Effector memory CD8-positive, alpha-beta T cell (primary cell): ENCODE measurements at regions not wholly inside any gene's neighbourhood (a gene's known extent, or its start where the extent isn't known, plus 50 kb on each side); places are given as distances from the start of the nearest gene placed in this dataset.

Experiments used
- ATAC-seq: fragments of 150-1000 bp; cut with Tn5 transposase; replicated peaks from 2 replicates; pipeline ENCODE4 v1.10.0; 2021; ENCODE audit warnings: mild to moderate bottlenecking, moderate library complexity
- DNase-seq, 3 experiments: peaks; one replicate each; pipeline ENCODE4 v3.0.0; 2021
- H3K27ac Mint-ChIP-seq, 2 donors: one replicate each; pipeline ENCODE4 v1.8.0; 2022; ENCODE audit warnings: mild to moderate bottlenecking in 2 of 2, mixed read lengths in 2 of 2, moderate library complexity in 2 of 2
- H3K27me3 Mint-ChIP-seq, 2 donors: one replicate each; pipeline ENCODE4 v1.8.0; 2022; ENCODE audit warnings: mixed read lengths in 2 of 2
- H3K36me3 Mint-ChIP-seq: one replicate; pipeline ENCODE4 v1.8.0; 2022; ENCODE audit warnings: mild to moderate bottlenecking, moderate library complexity, mixed read lengths; ENCODE audit not compliant: insufficient read depth
- H3K4me1 Mint-ChIP-seq, 2 donors: one replicate each; pipeline ENCODE4 v1.8.0; 2022; ENCODE audit warnings: low read depth in 2 of 2, mixed read lengths in 2 of 2
- H3K4me3 Mint-ChIP-seq, 2 donors: one replicate each; pipeline ENCODE4 v1.8.0; 2022; ENCODE audit warnings: mild to moderate bottlenecking in 2 of 2, mixed read lengths in 2 of 2, moderate library complexity in 2 of 2
- H3K9me3 Mint-ChIP-seq, 2 donors: one replicate each; pipeline ENCODE4 v1.8.0; 2022; ENCODE audit warnings: mixed read lengths in 2 of 2

DNA sequence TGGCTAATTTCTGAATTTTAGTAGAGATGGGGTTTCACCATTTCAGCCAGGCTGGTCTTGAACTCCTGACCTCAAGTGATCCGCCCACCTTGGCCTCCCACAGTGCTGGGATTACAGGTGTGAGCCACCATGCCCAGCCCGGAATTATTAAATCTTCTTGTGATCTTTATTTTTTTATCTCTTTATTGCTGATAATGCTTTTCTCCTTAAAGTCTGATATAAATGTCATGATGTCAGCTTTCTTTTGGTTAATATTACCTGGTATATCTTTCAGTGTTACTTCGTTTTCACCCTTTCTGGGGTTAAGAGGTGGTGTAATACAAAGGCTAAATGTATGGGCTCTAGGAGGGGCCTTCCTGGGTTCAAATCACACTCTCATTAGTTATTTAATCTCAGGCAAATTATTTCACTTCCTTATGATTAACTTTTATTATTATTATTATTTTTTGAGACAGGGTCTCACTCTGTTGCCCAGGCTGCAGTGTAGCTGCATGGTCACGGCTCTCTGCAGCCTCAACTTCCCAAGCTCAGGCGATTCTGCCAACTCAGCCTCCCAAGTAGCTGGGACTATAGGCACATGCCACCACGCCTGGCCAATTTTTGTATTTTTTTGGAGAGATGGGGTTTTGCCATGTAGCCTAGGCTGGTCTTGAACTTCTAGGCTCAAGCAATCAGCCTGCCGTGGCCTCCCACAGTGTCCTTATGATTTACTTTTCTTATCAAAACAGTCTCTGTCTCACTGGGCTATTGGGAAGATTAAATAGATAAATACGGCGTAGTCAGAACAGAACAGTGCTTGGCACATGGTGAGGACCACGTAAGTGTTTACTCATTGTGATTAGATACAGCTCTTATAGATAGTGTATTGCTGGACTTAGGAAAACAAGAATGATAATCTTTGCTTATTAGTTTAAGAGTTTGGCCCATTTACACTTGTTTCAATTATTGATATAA is 216.5 kb downstream of the URB2 start:
- ATAC-seq (no peak), DNase-seq (no peak)
- Mint-ChIP-seq H3K27me3 (peaks cover 60 to 65% of the 10 kb centered on the region in 2 donors), H3K4me3 (no peak overlapping the region), H3K27ac (no peak overlapping the region), H3K9me3 (no peaks in the 10 kb centered on the region), H3K36me3 (no peaks in the 10 kb centered on the region), H3K4me1 (peaks cover 0 to 5% of the 10 kb centered on the region in 2 donors)

DNA sequence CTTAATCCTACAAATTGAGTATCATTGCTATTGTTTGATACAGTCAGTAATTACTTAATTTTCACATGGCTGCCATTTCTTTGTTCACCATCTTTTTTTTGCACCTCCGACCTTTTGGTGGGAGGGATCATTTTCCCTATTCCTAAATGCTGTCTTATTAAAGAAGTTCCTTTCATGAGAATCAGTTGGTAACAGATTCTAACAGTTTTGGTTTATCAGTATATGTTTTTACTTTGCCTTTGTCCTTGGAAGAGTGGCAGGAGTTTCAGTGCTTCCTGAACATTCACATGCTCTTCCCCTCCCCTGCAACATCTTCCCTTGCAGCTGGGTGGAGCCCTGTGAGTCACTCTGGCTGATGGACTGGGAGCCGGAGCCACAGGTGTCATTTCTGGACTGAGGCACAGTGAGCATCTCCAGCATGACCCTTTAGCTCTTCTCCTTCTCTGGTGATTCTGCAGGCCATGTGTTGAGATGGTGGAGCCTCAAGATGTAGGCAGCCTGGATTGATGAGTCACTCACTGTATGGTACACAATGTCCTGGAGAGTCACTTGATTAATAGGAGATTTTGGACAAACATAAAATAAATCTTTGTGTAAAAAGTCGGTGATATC is 217.7 kb downstream of the URB2 start:
- H3K4me1 Mint-ChIP-seq, result peaks cover 0 to 5% of the 10 kb centered on the region in 2 donors
- H3K9me3 Mint-ChIP-seq, result no peaks in the 10 kb centered on the region
- H3K4me3 Mint-ChIP-seq, result no peak overlapping the region
- no peaks in the 10 kb centered on the region for H3K36me3 Mint-ChIP-seq
- H3K27ac Mint-ChIP-seq, result no peak overlapping the region
- peaks cover 61 to 63% of the 10 kb centered on the region in 2 donors for H3K27me3 Mint-ChIP-seq
- DNase-seq, result no peak
- ATAC-seq, result no peak

DNA sequence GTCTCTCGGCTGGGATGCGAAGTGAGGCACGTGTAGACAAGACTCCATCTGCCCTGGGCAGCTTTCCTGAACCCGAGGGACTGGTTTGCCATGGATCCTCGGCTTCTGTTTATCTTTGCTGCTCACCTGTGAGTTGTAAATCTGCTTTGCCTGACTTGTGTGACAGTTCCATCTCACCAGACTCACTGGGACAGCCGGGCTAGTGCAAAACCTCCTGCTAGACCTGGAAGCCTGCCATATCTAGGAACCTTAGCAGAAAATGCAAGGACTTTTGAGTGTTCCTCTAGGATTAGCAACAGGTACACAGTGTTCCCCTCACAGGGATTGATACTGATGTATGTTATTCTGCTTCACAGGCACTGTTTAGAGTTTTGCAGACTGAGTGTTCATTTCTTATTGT is 218.6 kb downstream of the URB2 start:
- ATAC-seq (no peak), DNase-seq (no peak)
- H3K9me3 Mint-ChIP-seq, result no peaks in the 10 kb centered on the region
- peaks cover 0 to 5% of the 10 kb centered on the region in 2 donors for H3K4me1 Mint-ChIP-seq
- H3K27me3 Mint-ChIP-seq, result peaks cover 60 to 62% of the 10 kb centered on the region in 2 donors
- no peak overlapping the region for H3K4me3 Mint-ChIP-seq
- H3K36me3 Mint-ChIP-seq, result no peaks in the 10 kb centered on the region
- no peak overlapping the region for H3K27ac Mint-ChIP-seq

DNA sequence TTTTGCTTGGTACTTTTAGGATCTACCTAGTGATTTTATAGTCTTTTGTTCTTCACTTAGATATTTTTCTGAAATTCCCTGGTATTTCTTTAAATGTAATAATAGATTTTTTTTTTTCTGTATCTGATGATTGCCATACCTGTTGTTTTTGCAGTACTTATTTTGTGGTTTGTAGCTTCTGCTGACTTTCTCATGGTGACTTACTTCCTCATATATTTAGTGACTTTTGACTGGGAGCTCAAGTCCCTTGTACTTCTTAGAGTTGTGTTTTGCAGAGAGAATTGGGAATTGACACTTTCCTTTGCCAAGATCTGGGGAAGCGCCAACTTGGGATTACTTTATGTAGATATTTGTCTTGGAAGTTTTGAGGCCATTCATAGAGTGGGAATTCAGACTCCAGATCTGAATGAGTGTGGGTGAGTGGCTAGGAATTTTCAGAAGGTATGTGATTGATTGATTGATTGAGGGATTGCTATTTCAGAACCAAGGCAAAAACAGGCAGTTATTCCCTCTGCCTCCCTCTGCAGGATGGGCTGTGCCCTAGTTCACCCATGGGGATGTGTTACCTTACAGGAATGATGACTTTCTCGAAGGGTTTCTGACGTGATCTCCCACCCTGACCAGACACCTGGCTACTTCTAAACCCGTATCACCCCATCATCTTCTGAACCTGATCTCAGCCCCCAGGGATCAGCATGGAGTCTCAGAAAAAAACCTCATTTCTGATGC is 219.5 kb downstream of the URB2 start:
- Mint-ChIP-seq H3K4me3 (no peak overlapping the region), H3K4me1 (peaks cover 0 to 5% of the 10 kb centered on the region in 2 donors), H3K27ac (no peak overlapping the region), H3K27me3 (peaks cover 64 to 66% of the 10 kb centered on the region in 2 donors), H3K36me3 (no peaks in the 10 kb centered on the region), H3K9me3 (no peaks in the 10 kb centered on the region)
- ATAC-seq (no peak), DNase-seq (no peak)

DNA sequence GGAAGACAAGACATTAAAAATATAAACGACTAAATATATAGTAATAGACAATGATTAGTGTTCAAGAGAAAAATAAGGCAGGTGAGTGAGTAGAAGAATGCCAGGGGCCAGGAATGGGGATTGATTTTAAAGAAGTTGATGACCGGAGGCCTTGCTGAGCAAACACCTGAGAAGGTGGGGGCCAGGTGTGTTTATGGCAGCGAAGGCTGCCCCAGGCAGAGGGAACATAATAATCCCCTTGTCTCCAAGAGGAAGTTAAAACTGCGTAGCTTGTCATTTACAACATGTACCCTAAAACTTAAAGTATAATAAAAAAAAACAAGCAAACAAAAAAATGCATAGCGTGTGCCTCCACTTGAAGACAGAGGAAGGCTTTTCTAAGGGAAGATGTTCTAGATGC is 220.3 kb downstream of the URB2 start:
- ATAC-seq, result no peak
- Mint-ChIP-seq H3K4me1 (peaks cover 0 to 3% of the 10 kb centered on the region in 2 donors), H3K4me3 (no peak overlapping the region), H3K9me3 (no peaks in the 10 kb centered on the region), H3K27me3 (peaks cover 63 to 74% of the 10 kb centered on the region in 2 donors), H3K36me3 (no peaks in the 10 kb centered on the region), H3K27ac (no peak overlapping the region)
- DNase-seq, result no peak

GRCh38 chr1:229848752-229849677 is 218.0 kb upstream of the GALNT2 start:
- peaks cover 52 to 87% of the 10 kb centered on the region in 2 donors for H3K27me3 Mint-ChIP-seq
- no peak overlapping the region for H3K4me3 Mint-ChIP-seq
- DNase-seq (peak in 1 of 3 experiments; percentile 1), ATAC-seq (no peak)
- H3K36me3 Mint-ChIP-seq, result no peaks in the 10 kb centered on the region
- H3K9me3 Mint-ChIP-seq, result no peaks in the 10 kb centered on the region
- H3K27ac Mint-ChIP-seq, result no peak overlapping the region
- no peaks in the 10 kb centered on the region for H3K4me1 Mint-ChIP-seq

DNA sequence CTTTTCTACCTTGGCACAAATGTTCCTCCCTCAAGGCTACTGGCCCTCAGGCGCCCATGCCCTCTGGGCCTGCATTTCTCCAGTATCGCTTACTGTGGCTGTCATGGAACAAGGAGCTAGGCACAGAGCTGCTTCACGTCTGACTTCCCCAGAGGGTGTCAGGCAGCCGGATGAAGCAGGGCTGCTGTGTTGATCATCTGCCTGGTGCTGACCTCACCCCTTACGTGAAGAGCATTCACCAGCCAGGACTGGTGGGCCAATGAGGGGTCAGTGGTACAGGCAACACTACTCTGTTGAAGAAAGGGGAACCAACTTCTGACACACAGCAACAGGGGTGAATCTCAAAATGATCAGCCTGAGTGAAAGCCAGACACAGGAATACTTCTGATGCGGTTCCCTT is 215.5 kb upstream of the GALNT2 start:
- no peak overlapping the region for H3K27ac Mint-ChIP-seq
- DNase-seq (no peak), ATAC-seq (no peak)
- H3K27me3 Mint-ChIP-seq, result peaks cover 27 to 62% of the 10 kb centered on the region in 2 donors
- H3K9me3 Mint-ChIP-seq, result no peaks in the 10 kb centered on the region
- H3K4me3 Mint-ChIP-seq, result no peak overlapping the region
- H3K4me1 Mint-ChIP-seq, result peaks cover 0 to 4% of the 10 kb centered on the region in 2 donors
- no peaks in the 10 kb centered on the region for H3K36me3 Mint-ChIP-seq

DNA sequence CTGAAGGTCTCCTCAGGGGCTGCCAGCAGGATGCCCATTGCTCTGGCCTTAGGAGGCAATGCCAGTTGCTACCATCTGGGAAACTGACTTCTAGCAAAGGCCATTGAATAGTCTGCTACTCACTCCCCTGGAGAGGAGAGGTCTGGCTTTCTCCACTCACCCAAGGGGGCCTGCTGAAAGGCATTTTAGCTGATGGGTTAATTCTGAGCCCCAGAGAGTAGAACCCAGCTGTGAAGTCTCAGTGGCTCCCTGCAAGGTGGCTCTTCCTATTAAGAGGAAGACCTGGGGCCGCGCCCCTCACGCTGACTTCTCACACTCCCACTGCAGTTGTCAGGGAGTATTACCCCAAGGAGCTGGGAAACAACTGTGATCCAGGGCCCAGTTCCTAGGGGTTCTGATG is 213.3 kb upstream of the GALNT2 start:
- no peak overlapping the region for H3K4me3 Mint-ChIP-seq
- DNase-seq, result no peak
- no peak overlapping the region for H3K27ac Mint-ChIP-seq
- ATAC-seq, result no peak
- H3K4me1 Mint-ChIP-seq, result peaks cover 0 to 4% of the 10 kb centered on the region in 2 donors
- H3K27me3 Mint-ChIP-seq, result peaks cover 21 to 42% of the 10 kb centered on the region in 2 donors
- H3K36me3 Mint-ChIP-seq, result no peaks in the 10 kb centered on the region
- no peaks in the 10 kb centered on the region for H3K9me3 Mint-ChIP-seq

GRCh38 chr1:229854620-229855019 is 212.4 kb upstream of the GALNT2 start:
- no peaks in the 10 kb centered on the region for H3K36me3 Mint-ChIP-seq
- DNase-seq, result no peak
- H3K4me3 Mint-ChIP-seq, result no peak overlapping the region
- no peaks in the 10 kb centered on the region for H3K9me3 Mint-ChIP-seq
- H3K27me3 Mint-ChIP-seq, result peaks cover 15 to 41% of the 10 kb centered on the region in 2 donors
- no peak for ATAC-seq
- H3K4me1 Mint-ChIP-seq, result peaks cover 0 to 4% of the 10 kb centered on the region in 2 donors
- H3K27ac Mint-ChIP-seq, result no peak overlapping the region

DNA sequence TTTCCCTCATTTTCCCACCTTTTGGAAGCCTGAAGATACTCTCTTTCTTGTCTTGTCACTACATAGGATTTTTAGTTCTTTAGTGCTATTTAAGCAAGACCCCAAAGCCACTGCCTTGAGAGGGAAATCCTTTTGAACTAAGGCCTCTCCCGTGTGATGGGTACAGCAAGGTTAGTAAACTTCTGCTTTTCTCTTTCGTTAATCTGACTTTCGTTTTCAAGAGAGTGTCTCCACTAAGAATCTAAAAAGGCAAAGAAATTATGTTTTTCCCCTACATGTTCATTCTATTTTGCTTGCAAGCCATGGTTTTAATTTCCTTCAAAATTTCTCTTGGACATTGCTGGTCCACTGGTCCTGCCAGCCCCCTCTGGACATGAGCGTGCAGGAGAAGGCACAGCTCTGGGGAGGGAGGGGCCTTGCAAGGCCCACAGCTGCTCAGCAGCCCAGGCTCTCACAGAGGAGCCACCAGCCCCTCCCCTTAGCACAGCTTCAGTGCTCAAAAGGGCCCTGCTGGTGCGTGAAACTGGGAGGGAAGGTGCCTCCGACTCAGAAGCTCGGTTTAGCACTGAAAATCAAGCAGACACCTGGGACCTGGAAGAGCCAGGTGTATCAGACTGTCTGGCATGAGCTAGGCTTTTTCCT is 210.9 kb upstream of the GALNT2 start:
- no peaks in the 10 kb centered on the region for H3K9me3 Mint-ChIP-seq
- H3K4me1 Mint-ChIP-seq, result peaks cover 0 to 4% of the 10 kb centered on the region in 2 donors
- H3K27me3 Mint-ChIP-seq, result peaks cover 4 to 34% of the 10 kb centered on the region in 2 donors
- no peaks in the 10 kb centered on the region for H3K36me3 Mint-ChIP-seq
- DNase-seq (peak in 1 of 3 experiments; percentile 1), ATAC-seq (peak; percentile 74)
- H3K4me3 Mint-ChIP-seq, result peak overlapping the region; percentile 67 to 74
- H3K27ac Mint-ChIP-seq, result peak overlapping the region; percentile 46 to 70

- ATAC-seq (no peak), DNase-seq (no peak)
- Mint-ChIP-seq H3K4me1 (peaks cover 0 to 4% of the 10 kb centered on the region in 2 donors), H3K4me3 (no peak overlapping the region), H3K9me3 (no peaks in the 10 kb centered on the region), H3K27me3 (peaks cover 5 to 37% of the 10 kb centered on the region in 2 donors), H3K27ac (no peak overlapping the region), H3K36me3 (no peaks in the 10 kb centered on the region)
Observed at GRCh38 chr1:229857585-229857984, 209.5 kb upstream of the GALNT2 start.

DNA sequence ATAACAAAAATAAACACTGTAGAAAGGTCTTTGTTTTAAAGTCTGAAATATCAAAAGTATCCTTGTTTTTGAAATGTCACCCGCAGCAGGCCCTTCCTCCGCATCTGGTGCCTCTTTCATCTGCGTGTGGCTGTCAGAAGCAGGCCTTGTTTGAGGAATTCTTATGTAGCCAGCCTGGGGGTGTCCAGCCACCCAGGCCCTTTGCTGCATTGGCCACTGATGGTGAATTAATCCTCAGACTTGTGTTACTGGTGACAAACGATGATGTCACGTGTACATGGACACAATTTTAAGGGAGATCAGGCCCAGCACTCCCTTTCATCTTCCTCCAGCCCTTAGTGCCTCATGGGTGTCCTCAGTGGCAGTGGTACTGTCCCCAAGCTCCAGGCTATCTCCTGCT is 208.0 kb upstream of the GALNT2 start:
- no peak for ATAC-seq
- Mint-ChIP-seq H3K9me3 (no peaks in the 10 kb centered on the region), H3K4me3 (no peak overlapping the region), H3K27me3 (peaks cover 12 to 42% of the 10 kb centered on the region in 2 donors), H3K4me1 (peaks cover 0 to 4% of the 10 kb centered on the region in 2 donors), H3K36me3 (no peaks in the 10 kb centered on the region), H3K27ac (no peak overlapping the region)
- no peak for DNase-seq
